ENCODE measurements at regions not wholly inside any gene's neighbourhood (a gene's known extent, or its start where the extent isn't known, plus 50 kb on each side); places are given as distances from the start of the nearest gene placed in this dataset.

GRCh38 chrX:122583551-122583950 lies 600.5 kb upstream of the GRIA3 start:
- TF ChIP-seq HNF4G (IDR thresholded peaks at IDR 0.05): no peak
- no peak for TF ChIP-seq REST (IDR thresholded peaks at IDR 0.05)
- TF ChIP-seq ATF3 (IDR thresholded peaks at IDR 0.05): no peak
- 53% methylated on average over 3 of the region's 3 CpGs for WGBS
- Histone ChIP-seq H3K4me1 (ENCODE audit: control insufficient read depth in 4 of 4, insufficient read depth in 4 of 4, low read length in 3 of 4) (no peaks in the 10 kb centered on the region), H3K27me3 (ENCODE audit: control insufficient read depth in 4 of 4, insufficient read depth in 4 of 4, low read length in 3 of 4) (no peaks in the 10 kb centered on the region), H3K27ac (ENCODE audit: low read depth in 1 of 2, low read length in 2 of 2) (no peak overlapping the region), H3K36me3 (ENCODE audit: control insufficient read depth in 4 of 4, insufficient read depth in 3 of 4, low read depth in 1 of 4, low read length in 3 of 4) (no peaks in the 10 kb centered on the region), H3K9me3 (ENCODE audit: control insufficient read depth in 4 of 4, low read length in 3 of 4) (peaks cover 0 to 2% (median 0%) of the 10 kb centered on the region in 4 donors), H3K4me3 (ENCODE audit: low read depth in 1 of 3, low read length in 3 of 3) (no peak overlapping the region), H3K9ac (ENCODE audit: low read depth in 1 of 2, low read length in 2 of 2) (no peak overlapping the region)
- no peak for DNase-seq (ENCODE audit: low spot score)

- WGBS: 60% methylated on average over 2 of the region's 2 CpGs
Measured at GRCh38 chrX:122584981-122585380, 599.1 kb upstream of the GRIA3 start.

GRCh38 chrX:122586831-122587230 lies 597.2 kb upstream of the GRIA3 start:
- WGBS: 84% methylated on average over 1 of the region's 1 CpG
- Histone ChIP-seq H3K4me1 (ENCODE audit: control insufficient read depth in 4 of 4, insufficient read depth in 4 of 4, low read length in 3 of 4) (no peaks in the 10 kb centered on the region), H3K27me3 (ENCODE audit: control insufficient read depth in 4 of 4, insufficient read depth in 4 of 4, low read length in 3 of 4) (no peaks in the 10 kb centered on the region)
- TF ChIP-seq HNF4A (conservative IDR thresholded peaks at IDR 0.05): no peak
- no peak for TF ChIP-seq GABPA (IDR thresholded peaks at IDR 0.05 in 1 of 2, conservative IDR thresholded peaks at IDR 0.05 in 1 of 2)
- no peak for TF ChIP-seq EGR1 (IDR thresholded peaks at IDR 0.05; ENCODE audit: low read depth in 2 of 2)
- TF ChIP-seq YY1 (IDR thresholded peaks at IDR 0.05): no peak
- no peak for TF ChIP-seq ATF3 (IDR thresholded peaks at IDR 0.05)
- TF ChIP-seq ZBTB33 (IDR thresholded peaks at IDR 0.05): no peak

More at GRCh38 chrX:122584981-122585380, 599.1 kb upstream of the GRIA3 start:
- no peak overlapping the region for H3K27ac ChIP-seq (ENCODE audit: low read depth in 1 of 2, low read length in 2 of 2)
- no peaks in the 10 kb centered on the region for H3K27me3 ChIP-seq (ENCODE audit: control insufficient read depth in 4 of 4, insufficient read depth in 4 of 4, low read length in 3 of 4)
- no peak overlapping the region for H3K4me3 ChIP-seq (ENCODE audit: low read depth in 1 of 3, low read length in 3 of 3)
- no peaks in the 10 kb centered on the region for H3K4me1 ChIP-seq (ENCODE audit: control insufficient read depth in 4 of 4, insufficient read depth in 4 of 4, low read length in 3 of 4)
- peaks cover 0 to 2% (median 0%) of the 10 kb centered on the region in 4 donors for H3K9me3 ChIP-seq (ENCODE audit: control insufficient read depth in 4 of 4, low read length in 3 of 4)
- no peaks in the 10 kb centered on the region for H3K36me3 ChIP-seq (ENCODE audit: control insufficient read depth in 4 of 4, insufficient read depth in 3 of 4, low read depth in 1 of 4, low read length in 3 of 4)
- no peak for DNase-seq (ENCODE audit: low spot score)
- no peak overlapping the region for H3K9ac ChIP-seq (ENCODE audit: low read depth in 1 of 2, low read length in 2 of 2)
- TF ChIP-seq REST (IDR thresholded peaks at IDR 0.05) (no peak), JUND (IDR thresholded peaks at IDR 0.05) (no peak), FOXA1 (IDR thresholded peaks at IDR 0.05) (no peak), EGR1 (IDR thresholded peaks at IDR 0.05; ENCODE audit: low read depth in 2 of 2) (no peak)

More at GRCh38 chrX:122586831-122587230, 597.2 kb upstream of the GRIA3 start:
- no peak overlapping the region for H3K9ac ChIP-seq (ENCODE audit: low read depth in 1 of 2, low read length in 2 of 2)
- H3K36me3 ChIP-seq (ENCODE audit: control insufficient read depth in 4 of 4, insufficient read depth in 3 of 4, low read depth in 1 of 4, low read length in 3 of 4): no peaks in the 10 kb centered on the region
- DNase-seq (ENCODE audit: low spot score): no peak
- H3K27ac ChIP-seq (ENCODE audit: low read depth in 1 of 2, low read length in 2 of 2): no peak overlapping the region
- H3K9me3 ChIP-seq (ENCODE audit: control insufficient read depth in 4 of 4, low read length in 3 of 4): no peaks in the 10 kb centered on the region
- no peak overlapping the region for H3K4me3 ChIP-seq (ENCODE audit: low read depth in 1 of 3, low read length in 3 of 3)
